ENCODE measurements at regions not wholly inside any gene's neighbourhood (a gene's known extent, or its start where the extent isn't known, plus 50 kb on each side); places are given as distances from the start of the nearest gene placed in this dataset.

DNA sequence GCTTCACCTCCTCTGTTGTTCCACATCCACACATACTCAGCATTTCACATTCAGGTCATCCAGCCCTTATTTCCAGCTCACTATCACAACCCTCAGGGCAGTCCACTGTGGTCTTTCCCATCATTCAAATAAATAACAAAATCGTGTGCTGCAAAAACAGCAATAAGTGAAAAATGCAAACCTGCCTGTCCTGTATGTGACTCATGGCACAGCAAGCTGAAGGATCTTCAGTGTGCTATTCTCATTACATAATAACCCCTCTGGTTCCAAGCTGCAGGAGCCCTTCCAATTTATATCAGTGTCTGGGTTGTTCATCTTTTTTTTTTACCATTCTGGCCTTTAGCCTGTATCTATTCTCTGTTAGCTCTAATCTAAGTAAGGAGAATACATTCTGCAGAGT lies 185.3 kb upstream of the UBE2E2 start:
- no peak for DNase-seq
- no peak for TF ChIP-seq CTCF (IDR thresholded peaks at IDR 0.05)
- no peaks in the 10 kb centered on the region for H3K9me3 ChIP-seq
- no peaks in the 10 kb centered on the region for H3K4me1 ChIP-seq (ENCODE audit: low read depth)
- H3K4me3 ChIP-seq: no peak overlapping the region
- intact Hi-C loops (cut with DNase I, micrococcal nuclease): no loop called here
- ATAC-seq: no peak
- H3K36me3 ChIP-seq (ENCODE audit: low read depth): no peaks in the 10 kb centered on the region

DNA sequence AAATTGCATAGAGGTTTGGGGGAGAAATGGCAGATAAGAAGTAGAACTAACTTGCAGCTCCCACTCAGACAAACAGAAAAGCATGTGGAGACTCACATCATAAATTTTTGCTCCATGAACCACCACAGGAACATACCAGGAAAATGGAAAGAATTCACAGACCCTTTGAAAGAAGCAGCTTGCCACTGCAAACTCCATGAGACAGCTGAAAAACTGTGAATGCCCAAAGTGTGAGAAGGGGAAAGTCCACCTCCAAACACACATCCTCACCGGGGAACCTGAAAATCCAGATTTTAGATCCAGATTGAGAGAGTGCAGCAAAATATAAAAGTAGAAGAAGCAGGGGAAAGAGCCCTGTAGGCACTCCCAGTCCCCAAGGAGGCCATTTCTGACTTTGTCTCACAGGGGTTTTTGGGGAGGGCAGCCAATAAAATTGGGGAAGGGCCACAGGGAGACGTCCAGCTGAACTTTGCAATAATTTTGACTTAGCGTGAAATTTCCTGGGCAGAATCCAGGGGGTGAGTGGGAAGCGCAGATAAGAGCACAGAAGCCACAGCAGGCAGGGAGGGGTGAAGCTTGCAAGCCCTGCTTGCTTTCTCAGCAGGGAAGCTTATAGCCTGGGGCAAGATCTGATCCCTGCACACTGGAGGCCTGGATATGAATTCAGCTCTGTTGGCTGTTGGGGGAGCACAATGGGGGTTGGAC lies 183.4 kb upstream of the UBE2E2 start:
- intact Hi-C loops (cut with DNase I, micrococcal nuclease): no loop called here
- DNase-seq: no peak
- no peaks in the 10 kb centered on the region for H3K36me3 ChIP-seq (ENCODE audit: low read depth)
- no peak overlapping the region for H3K4me3 ChIP-seq
- no peak for ATAC-seq
- no peaks in the 10 kb centered on the region for H3K4me1 ChIP-seq (ENCODE audit: low read depth)
- H3K9me3 ChIP-seq: no peaks in the 10 kb centered on the region
- TF ChIP-seq CTCF (IDR thresholded peaks at IDR 0.05): no peak

- TF ChIP-seq CTCF (IDR thresholded peaks at IDR 0.05): no peak
- DNase-seq (no peak), ATAC-seq (no peak)
- no peak overlapping the region for H3K4me3 ChIP-seq
- no peaks in the 10 kb centered on the region for H3K36me3 ChIP-seq (ENCODE audit: low read depth)
- intact Hi-C loops (cut with DNase I, micrococcal nuclease): no loop called here
- H3K9me3 ChIP-seq: no peaks in the 10 kb centered on the region
- no peaks in the 10 kb centered on the region for H3K4me1 ChIP-seq (ENCODE audit: low read depth)
These were observed 174.8 kb upstream of the UBE2E2 start for GRCh38 chr3:23028294-23028693.

GRCh38 chr3:23029001-23029400 lies 174.1 kb upstream of the UBE2E2 start:
- Histone ChIP-seq H3K4me3 (no peak overlapping the region), H3K4me1 (ENCODE audit: low read depth) (no peaks in the 10 kb centered on the region), H3K36me3 (ENCODE audit: low read depth) (no peaks in the 10 kb centered on the region), H3K9me3 (no peaks in the 10 kb centered on the region)
- TF ChIP-seq CTCF (IDR thresholded peaks at IDR 0.05): no peak
- no peak for DNase-seq
- no peak for ATAC-seq
- intact Hi-C loops (cut with DNase I, micrococcal nuclease): no loop called here

DNA sequence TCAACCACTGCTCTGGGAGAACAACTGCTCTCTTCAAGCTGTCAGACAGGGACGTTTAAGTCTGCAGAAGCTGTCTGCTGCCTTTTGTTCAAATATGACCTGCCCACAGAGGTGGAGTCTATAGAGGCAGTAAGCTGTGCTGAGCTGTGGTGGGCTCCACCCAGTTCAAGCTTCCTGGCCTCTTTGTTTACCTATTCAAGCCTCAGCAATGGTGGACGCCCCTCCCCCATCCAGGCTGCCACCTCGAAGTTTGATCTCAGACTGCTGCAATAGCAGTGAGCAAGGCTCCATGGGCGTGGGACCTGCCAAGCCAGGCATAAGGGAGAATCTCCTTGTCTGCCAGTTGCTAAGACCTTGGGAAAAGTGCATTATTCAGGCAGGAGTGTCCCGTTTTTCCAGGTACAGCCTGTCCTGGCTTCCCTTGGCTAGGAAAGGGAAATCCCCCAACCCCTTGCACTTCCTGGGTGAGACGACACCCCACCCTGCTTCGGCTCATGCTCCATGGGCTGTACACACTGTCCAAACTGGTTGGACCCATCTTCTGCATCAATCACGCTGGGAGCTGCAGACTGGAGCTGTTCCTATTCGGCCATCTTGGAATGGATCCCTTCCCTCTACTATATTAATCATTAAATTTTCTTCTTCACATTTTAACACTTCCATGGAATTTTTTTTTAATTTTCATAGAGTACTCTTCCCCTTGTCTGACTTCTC lies 167.0 kb upstream of the UBE2E2 start:
- Histone ChIP-seq H3K9me3 (no peaks in the 10 kb centered on the region), H3K4me1 (ENCODE audit: low read depth) (peaks cover 4% of the 10 kb centered on the region), H3K36me3 (ENCODE audit: low read depth) (no peaks in the 10 kb centered on the region), H3K4me3 (no peak overlapping the region)
- intact Hi-C loops (cut with DNase I, micrococcal nuclease): no loop called here
- peak; percentile 83 to 88 (median 83) for DNase-seq
- peak; percentile 85 for ATAC-seq
- TF ChIP-seq CTCF (IDR thresholded peaks at IDR 0.05): no peak

Measured in mucosa of descending colon (tissue), 3 donors.